Activated CD8-positive, alpha-beta T cell treated with anti-CD3 and anti-CD28 coated beads, Interleukin-2, amount 10 ng/mL, durations not matched to agents 7 days and 5 days (primary cell): ENCODE measurements at regions not wholly inside any gene's neighbourhood (a gene's known extent, or its start where the extent isn't known, plus 50 kb on each side); places are given as distances from the start of the nearest gene placed in this dataset.

Source experiments
- ATAC-seq: fragments of 150-1000 bp; cut with Tn5 transposase; one replicate; pipeline ENCODE4 v1.10.0; 2021; ENCODE audit warnings: moderate library complexity
- CTCF ChIA-PET: fragments of 350-600 bp; sonication (Branson Sonifier 250); formaldehyde crosslinking; loops from one replicate; lab custom pipeline; 2021; ENCODE audit warnings: antibody characterized with exemption; lab: Charles Lee
- POLR2A ChIA-PET: fragments of 350-600 bp; sonication (Branson Sonifier 250); formaldehyde crosslinking; loops from one replicate; lab custom pipeline; 2021; ENCODE audit warnings: antibody characterized with exemption; lab: Charles Lee
- DNase-seq: peaks from one replicate; pipeline ENCODE4 v3.0.0-alpha.2; 2020
- H3K27ac Mint-ChIP-seq: one replicate; pipeline ENCODE4 v1.8.0; 2021; ENCODE audit warnings: mild to moderate bottlenecking, mixed read lengths
- H3K27me3 Mint-ChIP-seq: one replicate; pipeline ENCODE4 v1.8.0; 2021; ENCODE audit warnings: low read depth, mixed read lengths
- H3K36me3 Mint-ChIP-seq: one replicate; pipeline ENCODE4 v1.8.0; 2021; ENCODE audit warnings: low read depth, mixed read lengths
- H3K4me1 Mint-ChIP-seq: one replicate; pipeline ENCODE4 v1.8.0; 2021; ENCODE audit warnings: low read depth, mixed read lengths
- H3K4me3 Mint-ChIP-seq: one replicate; pipeline ENCODE4 v1.8.0; 2021; ENCODE audit warnings: mild to moderate bottlenecking, mixed read lengths
- H3K9me3 Mint-ChIP-seq: one replicate; pipeline ENCODE4 v1.8.0; 2022; ENCODE audit warnings: mixed read lengths; ENCODE audit not compliant: insufficient read depth

GRCh38 chr13:34278780-34279179 lies 460.8 kb downstream of the RFC3 start:
- H3K27ac Mint-ChIP-seq = no peak overlapping the region
- ChIA-PET POLR2A (no interaction called here), CTCF (no interaction called here)
- H3K9me3 Mint-ChIP-seq = peaks cover 7% of the 10 kb centered on the region
- ATAC-seq (no peak), DNase-seq (no peak)
- H3K4me3 Mint-ChIP-seq = no peak overlapping the region
- no peaks in the 10 kb centered on the region for H3K4me1 Mint-ChIP-seq
- no peaks in the 10 kb centered on the region for H3K27me3 Mint-ChIP-seq
- no peaks in the 10 kb centered on the region for H3K36me3 Mint-ChIP-seq

GRCh38 chr13:34290661-34291060 lies 472.7 kb downstream of the RFC3 start:
- H3K27me3 Mint-ChIP-seq = no peaks in the 10 kb centered on the region
- H3K9me3 Mint-ChIP-seq = no peaks in the 10 kb centered on the region

GRCh38 chr13:34294483-34295129 lies 476.7 kb downstream of the RFC3 start:
- ChIA-PET POLR2A (no interaction called here), CTCF (no interaction called here)
- H3K4me3 Mint-ChIP-seq = no peak overlapping the region
- H3K9me3 Mint-ChIP-seq = peaks cover 4% of the 10 kb centered on the region
- H3K27ac Mint-ChIP-seq = no peak overlapping the region
- DNase-seq (no peak), ATAC-seq (no peak)
- no peaks in the 10 kb centered on the region for H3K27me3 Mint-ChIP-seq
- no peaks in the 10 kb centered on the region for H3K4me1 Mint-ChIP-seq
- H3K36me3 Mint-ChIP-seq = no peaks in the 10 kb centered on the region

More at GRCh38 chr13:34290661-34291060, 472.7 kb downstream of the RFC3 start:
- DNase-seq (no peak), ATAC-seq (no peak)
- Mint-ChIP-seq H3K4me1 (no peaks in the 10 kb centered on the region), H3K27ac (no peak overlapping the region), H3K36me3 (no peaks in the 10 kb centered on the region), H3K4me3 (no peak overlapping the region)
- CTCF ChIA-PET = no interaction called here
- POLR2A ChIA-PET = no interaction called here

GRCh38 chr13:34300559-34300958 lies 482.6 kb downstream of the RFC3 start:
- peaks cover 21% of the 10 kb centered on the region for H3K9me3 Mint-ChIP-seq
- H3K4me3 Mint-ChIP-seq = no peak overlapping the region
- H3K36me3 Mint-ChIP-seq = no peaks in the 10 kb centered on the region
- POLR2A ChIA-PET = no interaction called here
- CTCF ChIA-PET = no interaction called here
- DNase-seq (no peak), ATAC-seq (no peak)
- no peak overlapping the region for H3K27ac Mint-ChIP-seq
- H3K27me3 Mint-ChIP-seq = no peaks in the 10 kb centered on the region
- no peaks in the 10 kb centered on the region for H3K4me1 Mint-ChIP-seq

- CTCF ChIA-PET = no interaction called here
- no peaks in the 10 kb centered on the region for H3K27me3 Mint-ChIP-seq
- H3K9me3 Mint-ChIP-seq = peaks cover 21% of the 10 kb centered on the region
- ATAC-seq (no peak), DNase-seq (no peak)
- H3K27ac Mint-ChIP-seq = no peak overlapping the region
- no peaks in the 10 kb centered on the region for H3K4me1 Mint-ChIP-seq
- POLR2A ChIA-PET = no interaction called here
- no peak overlapping the region for H3K4me3 Mint-ChIP-seq
- H3K36me3 Mint-ChIP-seq = no peaks in the 10 kb centered on the region
Measured at GRCh38 chr13:34302596-34302995, 484.6 kb downstream of the RFC3 start.

- ATAC-seq (no peak), DNase-seq (no peak)
- no peak overlapping the region for H3K27ac Mint-ChIP-seq
- ChIA-PET CTCF (no interaction called here), POLR2A (no interaction called here)
- no peaks in the 10 kb centered on the region for H3K4me1 Mint-ChIP-seq
- H3K27me3 Mint-ChIP-seq = no peaks in the 10 kb centered on the region
- no peaks in the 10 kb centered on the region for H3K36me3 Mint-ChIP-seq
- H3K4me3 Mint-ChIP-seq = no peak overlapping the region
- peaks cover 21% of the 10 kb centered on the region for H3K9me3 Mint-ChIP-seq
Measured at GRCh38 chr13:34303346-34303745, 485.4 kb downstream of the RFC3 start.

GRCh38 chr13:34307607-34308006 lies 489.7 kb downstream of the RFC3 start:
- DNase-seq (no peak), ATAC-seq (no peak)
- no peaks in the 10 kb centered on the region for H3K4me1 Mint-ChIP-seq
- POLR2A ChIA-PET = no interaction called here
- peaks cover 12% of the 10 kb centered on the region for H3K9me3 Mint-ChIP-seq
- CTCF ChIA-PET = no interaction called here
- no peaks in the 10 kb centered on the region for H3K27me3 Mint-ChIP-seq
- H3K27ac Mint-ChIP-seq = no peak overlapping the region
- H3K4me3 Mint-ChIP-seq = no peak overlapping the region
- no peaks in the 10 kb centered on the region for H3K36me3 Mint-ChIP-seq

GRCh38 chr13:34308725-34309124 lies 490.8 kb downstream of the RFC3 start:
- peaks cover 11% of the 10 kb centered on the region for H3K9me3 Mint-ChIP-seq
- no peak overlapping the region for H3K27ac Mint-ChIP-seq
- DNase-seq (no peak), ATAC-seq (no peak)
- no peaks in the 10 kb centered on the region for H3K27me3 Mint-ChIP-seq
- POLR2A ChIA-PET = no interaction called here
- H3K4me1 Mint-ChIP-seq = no peaks in the 10 kb centered on the region
- H3K36me3 Mint-ChIP-seq = no peaks in the 10 kb centered on the region
- H3K4me3 Mint-ChIP-seq = no peak overlapping the region
- CTCF ChIA-PET = no interaction called here

GRCh38 chr13:34310539-34310938 lies 492.6 kb downstream of the RFC3 start:
- DNase-seq (no peak), ATAC-seq (no peak)
- no peaks in the 10 kb centered on the region for H3K36me3 Mint-ChIP-seq
- no peaks in the 10 kb centered on the region for H3K4me1 Mint-ChIP-seq
- ChIA-PET POLR2A (no interaction called here), CTCF (no interaction called here)
- no peak overlapping the region for H3K27ac Mint-ChIP-seq
- H3K4me3 Mint-ChIP-seq = no peak overlapping the region
- H3K27me3 Mint-ChIP-seq = no peaks in the 10 kb centered on the region
- H3K9me3 Mint-ChIP-seq = no peaks in the 10 kb centered on the region

- Mint-ChIP-seq H3K27me3 (no peaks in the 10 kb centered on the region), H3K4me3 (no peak overlapping the region), H3K4me1 (no peaks in the 10 kb centered on the region)
Measured at GRCh38 chr13:34311251-34311650, 493.3 kb downstream of the RFC3 start.

GRCh38 chr13:34312578-34312977 lies 494.6 kb downstream of the RFC3 start:
- ChIA-PET CTCF (no interaction called here), POLR2A (no interaction called here)
- ATAC-seq = no peak
- DNase-seq = no peak
- Mint-ChIP-seq H3K9me3 (no peaks in the 10 kb centered on the region), H3K27ac (no peak overlapping the region), H3K4me3 (no peak overlapping the region), H3K4me1 (no peaks in the 10 kb centered on the region), H3K36me3 (no peaks in the 10 kb centered on the region), H3K27me3 (no peaks in the 10 kb centered on the region)

More at GRCh38 chr13:34311251-34311650, 493.3 kb downstream of the RFC3 start:
- DNase-seq (no peak), ATAC-seq (no peak)
- Mint-ChIP-seq H3K27ac (no peak overlapping the region), H3K36me3 (no peaks in the 10 kb centered on the region), H3K9me3 (no peaks in the 10 kb centered on the region)
- ChIA-PET CTCF (no interaction called here), POLR2A (no interaction called here)

GRCh38 chr13:34320084-34320483 lies 502.1 kb downstream of the RFC3 start:
- no peaks in the 10 kb centered on the region for H3K4me1 Mint-ChIP-seq
- DNase-seq (no peak), ATAC-seq (no peak)
- peaks cover 5% of the 10 kb centered on the region for H3K9me3 Mint-ChIP-seq
- ChIA-PET CTCF (no interaction called here), POLR2A (no interaction called here)
- H3K27me3 Mint-ChIP-seq = no peaks in the 10 kb centered on the region
- no peak overlapping the region for H3K27ac Mint-ChIP-seq
- no peak overlapping the region for H3K4me3 Mint-ChIP-seq
- H3K36me3 Mint-ChIP-seq = no peaks in the 10 kb centered on the region
